ENCODE measurements at regions not wholly inside any gene's neighbourhood (a gene's known extent, or its start where the extent isn't known, plus 50 kb on each side); places are given as distances from the start of the nearest gene placed in this dataset.

GRCh38 chr3:44026220-44026865 is 215.3 kb upstream of the TOPAZ1 start:
- no peak for DNase-seq

GRCh38 chr3:44029100-44029499 is 212.6 kb upstream of the TOPAZ1 start:
- no peak for DNase-seq

- DNase-seq, result no peak
Measured at GRCh38 chr3:44030285-44030684, 211.4 kb upstream of the TOPAZ1 start.

- DNase-seq, result no peak
Measured at GRCh38 chr3:44030687-44031305, 210.9 kb upstream of the TOPAZ1 start.

GRCh38 chr3:44031387-44032380 is 210.0 kb upstream of the TOPAZ1 start:
- DNase-seq, result no peak

- DNase-seq, result no peak
Measured at GRCh38 chr3:44032487-44032886, 209.2 kb upstream of the TOPAZ1 start.

- DNase-seq, result no peak
Measured at GRCh38 chr3:44033123-44033522, 208.6 kb upstream of the TOPAZ1 start.

- no peak for DNase-seq
Measured at GRCh38 chr3:44036850-44037249, 204.8 kb upstream of the TOPAZ1 start.

- no peak for DNase-seq
Measured at GRCh38 chr3:44039006-44039405, 202.7 kb upstream of the TOPAZ1 start.

- DNase-seq, result no peak
Measured at GRCh38 chr3:44041726-44042125, 200.0 kb upstream of the TOPAZ1 start.

- no peak for DNase-seq
Measured at GRCh38 chr3:44042772-44043171, 198.9 kb upstream of the TOPAZ1 start.

- DNase-seq, result peak; percentile 7
Measured at GRCh38 chr3:44045476-44046275, 196.0 kb upstream of the TOPAZ1 start.

GRCh38 chr3:44047796-44048195 is 193.9 kb upstream of the TOPAZ1 start:
- DNase-seq, result no peak

GRCh38 chr3:44048196-44048924 is 193.3 kb upstream of the TOPAZ1 start:
- DNase-seq, result no peak

GRCh38 chr3:44048949-44049348 is 192.7 kb upstream of the TOPAZ1 start:
- DNase-seq, result no peak

- no peak for DNase-seq
Measured at GRCh38 chr3:44050101-44050500, 191.6 kb upstream of the TOPAZ1 start.

GRCh38 chr3:44050867-44051266 is 190.8 kb upstream of the TOPAZ1 start:
- DNase-seq, result no peak

GRCh38 chr3:44055951-44056350 is 185.7 kb upstream of the TOPAZ1 start:
- no peak for DNase-seq

- DNase-seq, result no peak
Measured at GRCh38 chr3:44056446-44057240, 185.0 kb upstream of the TOPAZ1 start.

GRCh38 chr3:44058022-44058867 is 183.4 kb upstream of the TOPAZ1 start:
- DNase-seq, result peak; percentile 54
